ENCODE measurements at regions not wholly inside any gene's neighbourhood (a gene's known extent, or its start where the extent isn't known, plus 50 kb on each side); places are given as distances from the start of the nearest gene placed in this dataset.
"Not testable (repeated sequence)": the region's sequence is repeated elsewhere in the genome, so short reads cannot be mapped to it uniquely, and the experiment has no call there.

DNA sequence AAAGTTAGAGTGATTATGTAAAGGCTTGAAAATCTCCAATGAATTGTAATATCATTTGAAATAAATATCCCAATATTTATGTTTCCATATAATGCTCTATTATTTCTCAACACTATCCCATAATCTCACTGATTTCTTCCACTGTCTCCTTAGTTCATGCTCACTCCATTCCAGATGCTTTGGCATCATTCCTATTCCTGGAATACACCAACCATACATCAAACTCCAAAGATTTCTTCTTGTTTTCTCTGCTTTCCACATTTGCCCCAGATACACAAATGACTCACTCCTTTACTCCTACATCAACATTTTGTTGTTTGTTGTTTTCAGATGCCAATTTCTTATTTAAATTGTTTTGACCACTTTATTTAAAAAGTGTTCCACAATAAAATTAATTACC, 1390.8 kb downstream of the ZPLD1 start:
- no peak for DNase-seq

DNA sequence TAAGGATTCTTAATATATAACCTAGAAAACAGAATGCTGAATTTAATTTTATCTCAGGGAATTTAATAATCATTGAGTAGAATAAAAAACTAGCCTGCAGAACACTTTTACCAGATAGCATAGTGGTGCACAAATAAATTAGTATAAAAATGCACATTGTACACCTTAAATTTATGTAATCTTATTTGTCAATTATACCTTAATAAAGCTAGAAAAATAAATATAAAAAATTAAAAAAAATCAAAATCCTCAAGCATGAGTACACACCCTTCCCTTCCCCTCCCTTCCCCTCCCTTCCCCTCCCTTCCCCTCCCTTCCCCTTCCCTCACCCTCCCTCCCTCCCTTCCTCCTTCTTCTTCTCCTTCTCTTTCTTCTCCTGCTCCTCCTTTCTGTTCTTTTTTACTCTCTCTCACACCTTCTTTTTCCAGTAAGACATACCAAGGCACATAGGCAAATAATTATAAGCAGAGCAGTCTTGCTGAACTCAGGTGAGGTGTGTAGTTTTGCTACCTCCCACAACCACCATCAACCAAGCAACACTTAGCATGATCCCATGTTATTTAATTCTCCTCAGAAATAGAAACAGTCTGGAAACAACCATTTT, 1395.0 kb downstream of the ZPLD1 start:
- DNase-seq, result no peak

DNA sequence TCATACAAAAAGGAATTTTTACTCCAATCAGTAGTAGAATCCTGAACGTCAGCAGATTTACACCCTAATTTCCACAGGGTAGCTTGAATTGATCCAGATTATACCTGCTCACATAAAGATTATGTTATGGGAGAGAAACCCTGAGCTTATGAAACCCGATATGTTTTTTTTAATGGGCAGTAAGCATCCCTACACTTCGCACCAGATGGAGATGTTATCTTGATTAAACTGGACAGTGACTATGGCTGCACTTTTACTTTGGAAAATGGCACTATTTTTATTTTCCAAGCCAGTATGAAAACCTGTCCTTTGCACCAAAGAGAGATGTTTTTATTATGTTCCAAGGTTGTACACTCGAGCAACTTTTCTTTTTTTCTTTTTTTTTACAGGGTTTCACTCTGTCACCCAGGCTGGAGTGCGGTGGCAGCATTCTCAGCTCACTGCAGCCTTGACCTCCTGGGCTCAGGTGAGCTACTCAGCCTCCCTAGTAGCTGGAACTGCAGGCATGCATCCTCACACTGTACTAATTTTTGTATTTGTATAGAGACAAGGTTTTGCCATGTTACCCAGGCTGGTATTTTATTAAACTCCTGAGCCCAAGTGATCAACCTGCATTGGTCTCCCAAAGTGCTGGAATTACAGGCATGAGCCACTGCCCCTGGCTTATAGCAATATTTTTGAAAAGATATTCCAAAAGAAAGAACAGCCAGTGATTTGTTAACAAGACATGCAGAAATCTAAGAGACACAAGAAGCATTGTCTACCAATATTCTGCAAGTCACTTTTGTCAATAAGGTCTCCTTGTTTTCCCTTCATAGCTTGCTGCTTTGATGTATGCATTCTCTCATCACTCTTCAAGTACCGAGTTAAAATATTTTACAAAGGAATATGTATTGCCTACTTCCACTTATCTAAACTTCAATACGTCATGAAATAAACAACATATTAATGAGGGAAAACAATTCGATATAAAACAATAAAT, 1412.6 kb downstream of the ZPLD1 start:
- DNase-seq, result no peak

DNA sequence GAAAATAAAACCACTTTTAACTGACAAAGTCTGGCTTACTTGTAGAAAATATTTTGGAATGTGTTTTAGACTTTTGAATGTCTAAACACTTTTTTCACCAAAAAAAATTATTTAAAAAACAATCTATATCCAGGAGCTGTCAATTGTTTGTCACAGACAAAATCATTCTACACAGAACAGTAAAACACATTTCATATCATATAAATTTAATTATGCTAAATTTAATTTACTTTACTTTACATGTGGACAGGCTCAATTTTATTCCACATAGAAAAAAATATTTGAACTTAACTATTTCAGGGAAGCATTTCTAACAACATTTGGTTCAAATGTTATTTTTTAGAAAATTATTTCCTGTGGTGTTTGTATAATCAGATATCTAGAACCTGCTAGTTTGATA, 1417.0 kb downstream of the ZPLD1 start:
- no peak for DNase-seq

DNA sequence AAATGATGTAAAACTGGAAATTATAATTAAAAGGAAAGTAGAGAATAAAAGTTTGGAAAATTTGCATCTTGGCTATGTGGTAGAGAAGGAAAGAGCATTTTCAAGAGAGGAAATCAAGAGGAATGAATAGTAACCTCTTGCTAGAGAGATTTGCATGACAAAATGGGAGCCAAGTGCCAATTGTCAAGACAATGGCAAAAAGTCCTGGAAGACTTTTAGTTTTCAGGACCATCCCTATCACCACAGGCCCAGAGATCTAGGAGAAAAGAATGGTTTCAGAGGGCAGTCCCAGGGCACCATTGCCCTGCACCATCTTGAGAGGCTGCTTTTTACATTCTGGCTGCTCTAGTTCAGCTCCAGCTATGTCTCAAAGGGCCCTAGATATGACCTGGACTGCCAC, 1427.6 kb downstream of the ZPLD1 start:
- no peak for DNase-seq

DNA sequence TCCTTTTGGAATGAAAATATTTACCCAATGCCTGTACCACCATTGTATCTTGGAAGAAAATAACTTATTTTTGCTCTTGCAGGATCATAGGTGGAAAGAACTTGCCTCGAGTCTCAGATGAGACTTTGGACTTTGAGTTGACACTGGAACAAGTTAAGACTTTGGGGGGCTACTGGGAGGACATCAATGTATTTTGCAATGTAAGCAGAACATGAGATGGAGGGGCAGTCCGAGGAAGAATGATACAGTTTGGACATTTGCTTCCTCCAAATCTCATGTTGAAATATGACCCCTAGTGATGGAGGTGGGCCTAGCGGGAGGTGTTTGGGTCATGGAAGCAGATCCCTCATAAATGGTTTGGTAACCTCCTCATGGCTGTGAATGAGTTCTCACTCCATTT, 1428.6 kb downstream of the ZPLD1 start:
- DNase-seq, result no peak

DNA sequence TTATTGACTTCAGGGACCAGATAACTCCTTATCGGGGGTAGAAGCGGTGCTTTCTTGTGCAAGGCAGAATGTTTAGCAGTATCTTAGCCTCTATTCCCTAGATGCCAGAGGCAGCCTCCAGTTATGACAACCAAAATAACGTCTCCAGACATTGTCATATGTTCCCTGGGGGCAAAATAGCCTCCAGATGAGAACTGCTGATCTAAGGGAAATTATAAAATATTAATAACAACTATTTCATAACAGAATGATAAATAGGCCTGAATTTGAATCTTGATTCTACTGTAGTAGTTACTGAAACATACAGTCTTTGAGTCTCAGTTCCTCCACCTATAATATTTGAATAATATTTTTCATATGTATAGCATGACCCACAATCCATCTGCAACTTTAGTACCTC, 1431.3 kb downstream of the ZPLD1 start:
- no peak for DNase-seq

DNA sequence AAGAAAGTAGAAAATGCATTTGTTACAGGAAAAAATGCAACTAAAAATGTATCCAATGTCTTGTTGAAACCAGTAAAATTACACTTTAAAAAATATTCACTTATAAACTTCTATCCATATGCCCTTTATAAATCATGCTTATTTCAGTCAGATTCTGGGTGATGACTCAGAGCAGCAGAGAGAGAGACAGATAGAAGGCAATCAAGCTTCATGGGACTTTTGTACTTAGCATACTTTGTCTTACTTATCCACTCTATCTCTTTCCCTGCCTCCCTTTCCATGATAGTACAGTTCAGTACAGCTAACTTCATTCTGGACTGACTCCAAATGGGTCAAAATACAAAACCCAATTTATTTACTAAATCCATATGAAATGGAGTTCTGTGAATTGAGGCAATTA, 1438.2 kb downstream of the ZPLD1 start:
- DNase-seq, result no peak

DNA sequence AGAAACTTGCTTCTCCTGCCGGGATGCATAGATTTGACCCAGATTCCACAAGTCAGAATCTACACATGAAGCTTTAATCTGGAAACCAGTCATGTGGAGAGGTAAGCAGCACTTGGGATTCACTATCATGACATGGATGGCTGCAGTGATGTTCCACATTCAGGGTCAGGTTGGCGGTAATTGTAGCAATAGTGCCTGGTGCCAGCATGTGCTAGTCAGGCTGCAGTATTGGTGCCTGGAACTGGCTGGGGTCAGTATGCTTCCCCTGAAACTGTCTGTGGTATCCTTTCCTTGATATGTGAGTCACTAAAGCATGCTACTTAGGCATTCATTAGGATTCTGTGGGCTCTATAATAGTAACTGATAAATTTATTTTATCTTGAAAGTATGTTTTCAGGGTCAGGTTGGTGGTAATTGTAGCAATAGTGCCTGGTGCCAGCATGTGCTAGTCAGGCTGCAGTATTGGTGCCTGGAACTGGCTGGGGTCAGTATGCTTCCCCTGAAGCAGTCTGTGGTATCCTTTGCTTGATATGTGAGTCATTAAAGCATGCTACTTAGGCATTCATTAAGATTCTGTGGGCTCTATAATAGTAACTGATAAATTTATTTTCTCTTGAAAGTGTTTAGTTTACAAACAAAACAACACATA, 1439.2 kb downstream of the ZPLD1 start:
- no peak for DNase-seq

DNA sequence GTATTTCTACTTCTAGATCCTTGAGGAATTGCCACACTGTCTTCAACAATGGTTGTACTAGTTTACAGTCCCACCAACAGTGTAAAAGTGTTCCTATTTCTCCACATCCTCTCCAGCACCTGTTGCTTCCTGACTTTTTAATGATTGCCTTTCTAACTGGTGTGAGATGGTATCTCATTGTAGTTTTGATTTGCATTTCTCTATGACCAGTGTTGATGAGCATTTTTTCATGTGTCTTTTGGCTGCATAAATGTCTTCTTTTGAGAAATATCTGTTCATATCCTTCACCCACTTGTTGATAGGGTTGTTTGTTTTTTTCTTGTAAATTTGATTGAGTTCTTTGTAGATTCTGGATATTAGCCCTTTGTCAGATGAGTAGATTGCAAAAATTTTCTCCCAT, 1447.0 kb downstream of the ZPLD1 start:
- DNase-seq, result not testable (repeated sequence)

DNA sequence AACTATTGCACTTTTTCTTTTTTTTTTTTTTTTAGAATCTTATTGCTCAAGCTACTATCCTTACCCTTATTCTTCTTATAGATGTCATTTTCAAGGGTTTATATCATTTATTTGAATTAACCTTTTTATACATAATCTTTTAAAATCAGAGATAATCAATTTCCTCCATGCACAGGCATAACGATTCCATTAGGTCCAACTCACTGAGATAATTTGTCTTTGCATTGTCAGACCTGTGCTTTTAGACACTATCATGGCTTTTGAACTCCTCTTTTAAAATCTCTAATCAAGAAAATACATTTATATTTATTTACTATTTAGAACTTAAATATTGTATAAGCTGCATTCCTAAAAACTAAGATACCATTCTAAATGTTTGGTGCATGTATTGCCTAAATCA, 1454.9 kb downstream of the ZPLD1 start:
- DNase-seq, result no peak

DNA sequence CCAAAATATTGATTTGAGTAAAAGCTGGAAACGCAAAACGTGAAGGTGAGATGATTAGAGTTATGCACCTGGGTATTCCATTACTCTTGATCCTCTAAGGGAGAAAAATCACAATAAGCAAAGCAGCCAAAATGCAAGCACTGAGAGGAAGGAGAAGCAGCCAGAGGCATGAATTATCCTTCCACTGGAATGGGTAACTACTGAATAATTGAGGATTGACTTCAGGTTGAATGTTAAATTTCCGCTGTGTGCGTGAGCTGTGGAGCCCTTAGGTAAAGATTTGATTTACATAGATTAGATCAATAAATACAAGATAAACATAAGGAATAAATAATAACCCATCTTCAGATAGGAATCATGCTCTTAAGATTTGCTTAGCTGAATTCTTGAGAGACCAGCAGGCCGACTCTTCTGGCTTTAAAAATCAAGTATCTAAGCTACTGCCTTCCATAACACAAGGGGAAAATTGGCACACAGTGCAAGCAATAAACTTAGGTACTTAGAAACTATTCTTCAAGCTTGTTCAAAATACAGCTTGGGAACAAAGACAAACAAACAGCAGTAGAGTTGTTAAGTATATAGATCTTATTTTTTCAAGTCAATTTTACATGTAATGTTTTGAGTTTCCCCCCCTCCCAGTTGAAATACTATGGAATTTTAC, 1459.5 kb downstream of the ZPLD1 start:
- no peak for DNase-seq

DNA sequence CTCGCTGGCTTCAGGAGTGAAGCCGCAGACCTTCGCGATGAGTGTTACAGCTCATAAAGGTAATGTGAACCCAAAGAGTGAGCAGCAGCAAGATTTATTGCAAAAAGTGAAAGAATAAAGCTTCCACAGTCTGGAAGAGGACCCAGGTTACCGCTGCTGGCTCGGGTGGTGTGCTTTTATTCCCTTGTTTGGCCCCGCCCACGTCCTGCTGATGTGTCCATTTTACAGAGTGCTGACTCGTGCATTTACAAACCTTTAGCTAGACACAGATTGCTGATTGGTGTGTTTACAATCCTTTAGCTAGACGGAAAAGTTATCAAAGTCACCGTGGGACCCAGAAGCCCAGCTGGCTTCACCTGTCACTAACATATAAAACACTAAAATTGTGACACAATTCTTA, 1464.5 kb downstream of the ZPLD1 start:
- no peak for DNase-seq

DNA sequence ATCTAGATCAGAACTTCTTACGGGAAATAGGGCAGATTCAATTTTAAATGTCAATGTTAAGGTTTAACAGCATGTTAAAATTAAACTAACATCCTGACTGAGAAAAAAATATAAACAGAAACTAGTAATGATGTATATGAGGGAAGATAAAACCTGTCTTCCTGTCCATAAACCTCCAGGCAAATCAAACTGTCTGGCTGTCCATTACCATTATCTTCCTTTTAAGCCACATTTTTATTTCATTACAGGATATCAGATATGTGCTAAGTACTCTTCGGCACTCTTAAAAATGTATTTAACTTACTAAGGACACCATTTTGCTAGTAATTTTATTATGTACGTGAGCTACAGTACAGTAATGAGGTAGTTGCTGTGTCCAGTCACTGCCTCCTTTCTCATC, 1461.7 kb upstream of the ALCAM start:
- DNase-seq, result no peak

DNA sequence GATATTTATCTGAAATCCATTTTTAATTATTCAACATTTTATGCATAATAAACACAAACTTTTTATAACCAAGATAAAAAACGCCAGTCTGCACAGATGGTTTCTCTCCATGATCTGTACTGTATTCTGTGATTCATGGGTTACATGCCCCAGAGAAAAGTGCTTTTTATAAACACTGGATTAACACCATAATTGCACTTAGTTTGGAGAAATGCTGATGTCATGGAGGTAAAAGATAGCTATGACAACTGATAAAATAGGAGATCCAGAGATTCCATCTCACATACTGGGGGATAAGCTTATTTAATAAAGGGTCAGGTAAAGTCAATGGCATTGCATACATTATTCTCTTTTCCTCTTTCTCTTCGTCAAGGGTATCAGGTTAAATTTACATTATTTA, 1460.4 kb upstream of the ALCAM start:
- DNase-seq, result no peak

DNA sequence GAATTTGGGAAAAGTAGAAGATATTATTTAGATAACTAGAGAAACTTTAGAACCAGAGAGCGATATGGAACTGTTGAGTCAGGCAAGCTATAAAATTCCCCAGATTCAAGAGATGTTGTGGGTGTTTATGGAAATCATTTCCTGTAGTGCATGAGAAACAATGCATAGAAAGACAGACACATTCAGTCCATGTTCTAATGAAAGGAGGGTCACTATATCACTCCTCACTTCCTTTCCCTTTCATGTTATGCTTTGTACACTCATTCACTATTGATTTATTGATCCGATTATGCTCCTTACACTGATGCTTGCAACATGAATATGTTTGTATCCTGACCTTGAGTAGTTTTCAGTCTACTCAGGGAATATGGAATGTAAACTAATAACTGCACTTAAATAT, 1459.9 kb upstream of the ALCAM start:
- DNase-seq, result no peak

DNA sequence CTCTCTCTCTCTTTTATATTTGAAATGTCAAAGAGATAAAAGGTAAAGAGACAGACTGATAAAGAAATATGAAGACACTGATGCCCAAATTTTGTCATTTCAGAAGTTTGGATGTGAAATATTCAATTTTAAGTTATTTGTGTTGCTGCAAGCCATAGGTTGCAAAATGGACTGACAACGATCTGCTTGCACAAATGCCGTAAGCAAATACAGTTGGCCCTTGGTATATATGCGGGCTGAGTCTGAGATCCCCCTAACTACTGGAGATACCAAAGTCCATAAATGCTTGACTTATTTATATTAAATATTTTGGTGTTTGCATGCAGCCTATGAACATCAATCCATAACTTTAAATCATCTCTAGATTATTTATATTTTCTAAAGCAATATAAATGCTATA, 1459.1 kb upstream of the ALCAM start:
- DNase-seq, result no peak

DNA sequence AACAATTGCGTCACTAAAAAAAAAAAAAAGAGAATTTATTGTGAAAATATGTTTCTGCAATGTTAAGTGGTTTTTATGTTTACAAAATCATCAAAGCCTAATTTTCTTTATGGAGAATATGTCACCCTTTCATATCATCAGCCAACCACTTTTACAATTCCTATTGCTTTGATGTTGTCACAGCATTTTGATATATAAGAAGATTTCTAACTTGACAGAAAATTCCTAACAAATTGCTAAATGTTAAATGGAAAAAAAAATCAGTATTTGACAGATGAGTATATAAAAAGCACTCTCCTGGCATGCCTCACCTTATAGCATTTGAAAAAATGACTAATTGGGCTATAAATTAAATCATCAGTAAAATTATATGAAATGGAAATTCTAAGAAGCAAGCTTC, 1457.3 kb upstream of the ALCAM start:
- no peak for DNase-seq

DNA sequence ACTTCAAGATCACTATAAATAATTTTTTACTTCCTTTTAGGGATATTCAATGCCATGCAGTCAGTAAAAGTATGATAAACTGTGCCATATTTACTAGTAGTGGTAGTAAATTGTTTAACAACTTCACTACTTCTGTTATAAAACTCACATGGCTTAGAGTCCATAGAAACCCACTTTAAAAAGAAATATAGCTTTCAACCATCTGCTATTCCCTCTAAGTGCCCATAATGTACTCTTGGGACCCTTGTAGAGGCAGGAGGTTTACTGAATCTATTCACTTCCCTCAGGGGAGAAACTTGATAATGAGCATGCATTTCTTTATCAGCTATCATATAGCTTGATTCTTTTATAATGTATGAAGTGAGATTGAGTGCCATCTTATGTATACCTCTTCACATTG, 1448.4 kb upstream of the ALCAM start:
- no peak for DNase-seq

DNA sequence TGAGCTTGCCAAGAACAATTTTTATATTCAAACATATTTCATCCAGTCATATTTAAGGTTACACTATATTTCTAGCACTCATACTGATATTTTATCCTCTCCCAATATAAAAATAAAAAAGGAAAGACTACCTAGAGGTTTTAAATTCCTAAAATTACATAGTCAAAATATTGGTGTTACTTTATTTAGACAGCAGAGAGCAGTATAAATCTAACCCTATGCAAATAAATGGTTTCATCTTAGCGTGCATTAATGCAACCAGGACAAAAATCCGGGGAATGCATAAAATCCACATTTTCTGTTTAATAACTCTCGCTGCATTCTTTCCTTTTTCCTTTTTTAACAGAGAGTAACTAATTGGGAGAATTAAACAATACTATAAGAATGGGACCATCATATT, 1447.4 kb upstream of the ALCAM start:
- DNase-seq, result no peak

DNA sequence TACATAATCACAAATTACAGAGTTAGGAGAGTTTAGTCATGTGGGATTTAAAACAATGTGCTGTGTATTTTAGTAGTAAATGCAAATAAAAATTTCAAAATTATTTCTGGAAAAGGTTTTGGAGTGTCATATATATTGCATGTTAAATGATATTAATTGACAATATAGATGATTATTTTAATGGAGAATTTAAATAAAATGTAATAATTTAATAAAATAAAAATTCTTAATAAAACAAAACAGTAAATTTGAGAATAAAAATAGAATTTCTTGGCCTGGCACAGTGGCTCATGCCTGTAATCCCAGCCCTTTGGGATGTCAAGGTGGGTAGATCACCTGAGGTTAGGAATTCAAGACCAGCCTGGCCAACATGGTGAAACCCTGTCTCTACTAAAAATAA, 1442.8 kb upstream of the ALCAM start:
- no peak for DNase-seq

DNA sequence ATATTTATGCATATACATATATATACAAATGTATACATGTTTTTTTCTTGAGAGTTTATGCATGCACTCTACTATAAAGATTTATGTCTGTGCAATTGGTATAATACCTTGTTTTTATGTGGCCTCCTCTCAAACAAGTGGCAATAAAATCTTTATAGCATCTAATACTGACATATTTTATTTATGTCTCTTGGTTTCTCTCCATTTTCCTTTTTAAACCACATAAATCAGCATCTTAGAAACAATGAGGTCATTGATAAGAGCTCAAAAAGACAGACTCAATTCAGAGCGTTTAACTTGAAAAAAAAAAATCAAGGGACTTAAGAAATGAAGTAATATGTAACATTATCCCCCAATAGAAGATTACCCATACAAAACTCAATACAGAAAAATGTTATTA, 1442.2 kb upstream of the ALCAM start:
- no peak for DNase-seq

DNA sequence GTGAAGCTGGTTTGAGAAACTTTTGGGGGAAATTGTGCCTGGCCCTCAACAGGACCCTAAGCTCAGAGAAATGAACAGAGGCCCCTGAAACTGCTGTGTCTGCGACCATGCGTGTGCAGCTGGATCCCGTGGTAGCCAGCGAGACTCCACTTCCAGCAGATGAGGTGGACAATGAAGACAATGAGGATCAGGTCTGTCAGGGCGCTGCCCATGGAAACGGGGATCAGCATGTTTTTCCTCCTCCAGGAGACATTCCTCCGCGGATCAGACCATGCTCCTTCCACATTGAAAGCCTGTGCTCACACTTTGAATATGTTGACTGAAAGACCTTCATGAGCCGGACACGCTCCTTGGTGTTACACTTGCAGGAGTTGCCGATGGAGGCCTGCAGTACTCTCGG, 1439.8 kb upstream of the ALCAM start:
- DNase-seq, result no peak

DNA sequence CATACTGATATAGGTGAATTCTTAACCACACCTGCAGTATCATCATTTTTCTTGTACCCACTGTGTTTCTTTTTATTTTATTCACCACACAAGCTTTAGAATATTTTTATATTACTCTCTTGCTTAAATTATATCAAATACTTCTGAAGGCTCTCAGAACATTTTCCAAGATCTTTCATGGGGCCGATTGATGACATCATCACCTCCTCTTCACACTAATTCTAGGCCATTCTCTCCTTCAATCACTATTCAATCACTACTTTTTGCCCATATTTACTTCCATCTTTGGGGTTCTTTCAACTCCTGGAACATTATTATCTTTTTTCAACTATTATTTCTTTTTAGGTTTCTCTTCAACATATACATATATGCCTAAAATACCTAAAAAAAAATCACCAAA, 1438.8 kb upstream of the ALCAM start:
- DNase-seq, result no peak

Measured in NCI-H1092 (cell line).